CD4-positive, alpha-beta T cell (primary cell): ENCODE measurements at regions not wholly inside any gene's neighbourhood (a gene's known extent, or its start where the extent isn't known, plus 50 kb on each side); places are given as distances from the start of the nearest gene placed in this dataset.

Experiments
- ATAC-seq: fragments of 200-7000 bp; cut with Tn5 transposase; one replicate; pipeline ENCODE4 v1.10.0; 2022; ENCODE audit warnings: mild to moderate bottlenecking; ENCODE audit not compliant: poor library complexity
- CTCF ChIA-PET: fragments of 350-600 bp; sonication (Branson Sonifier 250); formaldehyde crosslinking; loops from one replicate; lab custom pipeline; 2021; ENCODE audit warnings: antibody characterized with exemption, inconsistent platforms; lab: Charles Lee
- POLR2A ChIA-PET: fragments of 350-600 bp; sonication (Branson Sonifier 250); formaldehyde crosslinking; loops from one replicate; lab custom pipeline; 2021; ENCODE audit warnings: antibody characterized with exemption, inconsistent platforms; lab: Charles Lee
- DNase-seq, 14 experiments: peaks; one replicate each; pipeline ENCODE4 v3.0.0-alpha.2; 2013 to 2020; ENCODE audit warnings: mixed read lengths in 2 of 14
- H3K27ac ChIP-seq, 2 donors: one replicate each; pipeline versions ENCODE4 v1.5.1 to v1.7.0; 2013; ENCODE audit warnings: low read length in 2 of 2, low read depth in 1 of 2, mild to moderate bottlenecking in 1 of 2
- H3K27me3 ChIP-seq, 2 experiments: 1 replicate in 1 of 2; 2 replicates in 1 of 2; pipeline versions ENCODE4 v1.6.1 to v1.7.0; 2013; ENCODE audit warnings: low read length in 2 of 2, control low read depth in 1 of 2, mild to moderate bottlenecking in 1 of 2, moderate library complexity in 1 of 2; ENCODE audit not compliant: insufficient read depth in 2 of 2, control insufficient read depth in 1 of 2
- H3K36me3 ChIP-seq: one replicate; pipeline ENCODE4 v1.6.1; 2013; ENCODE audit warnings: low read length, control low read depth; ENCODE audit not compliant: insufficient read depth
- H3K4me1 ChIP-seq: one replicate; pipeline ENCODE4 v1.6.1; 2013; ENCODE audit warnings: low read length, control low read depth; ENCODE audit not compliant: insufficient read depth
- H3K4me3 ChIP-seq: one replicate; pipeline ENCODE4 v1.5.1; 2013; ENCODE audit warnings: mild to moderate bottlenecking, low read length, moderate library complexity
- H3K9me3 ChIP-seq, 2 experiments: 1 replicate in 1 of 2; 2 replicates in 1 of 2; pipeline versions ENCODE4 v1.6.1 to v1.7.0; 2013; ENCODE audit warnings: low read length in 2 of 2, mild to moderate bottlenecking in 2 of 2, control low read depth in 1 of 2, moderate library complexity in 1 of 2; ENCODE audit not compliant: control insufficient read depth in 1 of 2, insufficient read depth in 1 of 2
- H3K27ac Mint-ChIP-seq: one replicate; pipeline ENCODE4 v1.8.0; 2020; ENCODE audit warnings: mixed read lengths
- H3K27me3 Mint-ChIP-seq: one replicate; pipeline ENCODE4 v1.8.0; 2021; ENCODE audit warnings: mixed read lengths
- H3K36me3 Mint-ChIP-seq: one replicate; pipeline ENCODE4 v1.8.0; 2021; ENCODE audit warnings: low read depth, mixed read lengths
- H3K4me1 Mint-ChIP-seq: one replicate; pipeline ENCODE4 v1.8.0; 2021; ENCODE audit warnings: low read depth, mixed read lengths
- H3K4me3 Mint-ChIP-seq: one replicate; pipeline ENCODE4 v1.8.0; 2020; ENCODE audit warnings: mild to moderate bottlenecking, mixed read lengths
- H3K9me3 Mint-ChIP-seq: one replicate; pipeline ENCODE4 v1.8.0; 2020; ENCODE audit warnings: mixed read lengths
- intact Hi-C, 2 experiments: fragments of 100-400 bp; cut with DNase I in 1 of 2; cut with micrococcal nuclease in 1 of 2; formaldehyde crosslinking; loops; one replicate each; pipeline versions ENCODE4 v1.15.1 to v1.9.0; 2023 to 2025; cut with DNase I, micrococcal nuclease
- TF ChIP-seq, protein P1 (sequence below): fragments of 200-600 bp; IDR thresholded peaks from one replicate; pipeline ENCODE4 v1.8.0; 2022; ENCODE audit warnings: antibody characterized with exemption, mild to moderate bottlenecking

DNA sequence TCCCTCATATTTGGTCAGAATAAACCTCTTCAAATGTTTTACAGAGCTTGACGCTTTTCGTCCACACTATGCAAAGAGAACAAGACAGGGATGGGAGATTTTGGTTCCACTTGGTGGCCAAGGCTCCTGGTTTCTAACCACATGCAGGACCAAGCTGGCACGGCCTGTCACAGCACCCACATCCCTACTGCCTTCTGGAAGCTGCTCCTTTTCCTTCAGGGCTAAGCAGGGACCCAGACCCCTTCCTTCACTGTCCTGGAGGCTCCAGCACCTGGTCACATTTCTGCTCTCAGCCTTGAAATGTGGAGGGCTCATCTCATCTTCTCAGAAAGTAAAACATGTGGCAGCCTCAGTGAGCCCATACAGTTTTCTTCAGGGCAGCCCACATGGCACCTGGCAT, 50.4 kb upstream of the ARHGEF7 start:
- no peak overlapping the region for H3K27ac ChIP-seq
- no peaks in the 10 kb centered on the region for H3K9me3 ChIP-seq
- ChIA-PET POLR2A (no interaction called here), CTCF (no interaction called here)
- no peaks in the 10 kb centered on the region for H3K36me3 ChIP-seq
- ATAC-seq (no peak), DNase-seq (no peak)
- TF ChIP-seq, protein P1, sequence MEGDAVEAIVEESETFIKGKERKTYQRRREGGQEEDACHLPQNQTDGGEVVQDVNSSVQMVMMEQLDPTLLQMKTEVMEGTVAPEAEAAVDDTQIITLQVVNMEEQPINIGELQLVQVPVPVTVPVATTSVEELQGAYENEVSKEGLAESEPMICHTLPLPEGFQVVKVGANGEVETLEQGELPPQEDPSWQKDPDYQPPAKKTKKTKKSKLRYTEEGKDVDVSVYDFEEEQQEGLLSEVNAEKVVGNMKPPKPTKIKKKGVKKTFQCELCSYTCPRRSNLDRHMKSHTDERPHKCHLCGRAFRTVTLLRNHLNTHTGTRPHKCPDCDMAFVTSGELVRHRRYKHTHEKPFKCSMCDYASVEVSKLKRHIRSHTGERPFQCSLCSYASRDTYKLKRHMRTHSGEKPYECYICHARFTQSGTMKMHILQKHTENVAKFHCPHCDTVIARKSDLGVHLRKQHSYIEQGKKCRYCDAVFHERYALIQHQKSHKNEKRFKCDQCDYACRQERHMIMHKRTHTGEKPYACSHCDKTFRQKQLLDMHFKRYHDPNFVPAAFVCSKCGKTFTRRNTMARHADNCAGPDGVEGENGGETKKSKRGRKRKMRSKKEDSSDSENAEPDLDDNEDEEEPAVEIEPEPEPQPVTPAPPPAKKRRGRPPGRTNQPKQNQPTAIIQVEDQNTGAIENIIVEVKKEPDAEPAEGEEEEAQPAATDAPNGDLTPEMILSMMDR = no peak
- H3K4me1 Mint-ChIP-seq = peaks cover 9% of the 10 kb centered on the region
- no peaks in the 10 kb centered on the region for H3K9me3 Mint-ChIP-seq
- H3K27me3 ChIP-seq = peaks cover 24 to 33% of the 10 kb centered on the region in 2 experiments
- no peak overlapping the region for H3K4me3 Mint-ChIP-seq
- H3K27me3 Mint-ChIP-seq = peaks cover 74% of the 10 kb centered on the region
- no peak overlapping the region for H3K4me3 ChIP-seq
- peaks cover 13% of the 10 kb centered on the region for H3K4me1 ChIP-seq
- H3K36me3 Mint-ChIP-seq = no peaks in the 10 kb centered on the region
- intact Hi-C loops = loop anchor here in 1 of 2 experiments (5.0 to 10.0 kb wide), 3 partner anchors 48 to 1540 kb away; no protein-coding TSS in a partner anchor
- H3K27ac Mint-ChIP-seq = no peak overlapping the region

DNA sequence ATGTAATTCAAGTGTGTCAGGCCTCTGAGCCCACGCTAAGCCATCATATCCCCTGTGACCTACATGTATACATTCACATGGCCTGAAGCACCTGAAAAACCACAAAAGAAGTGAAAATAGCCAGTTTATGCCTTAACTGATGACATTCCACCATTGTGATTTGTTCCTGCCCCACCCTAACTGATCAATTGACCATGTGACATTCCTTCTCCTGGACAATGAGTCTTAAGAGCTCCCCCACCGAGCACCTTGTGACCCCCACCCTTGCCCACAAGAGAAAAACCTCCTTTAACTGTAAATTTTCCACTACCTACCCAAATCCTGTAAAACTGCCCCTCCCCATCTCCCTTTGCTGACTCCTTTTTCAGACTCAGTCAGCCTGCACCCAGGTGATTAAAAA, 52.1 kb upstream of the ARHGEF7 start:
- H3K27ac Mint-ChIP-seq = no peak overlapping the region
- ChIA-PET POLR2A (no interaction called here), CTCF (no interaction called here)
- intact Hi-C loops = loop anchor here in 1 of 2 experiments (10.0 kb wide), 1 partner anchor 1542 kb away; no protein-coding TSS in a partner anchor
- Histone ChIP-seq H3K27me3 (peaks cover 24 to 29% of the 10 kb centered on the region in 2 experiments), H3K36me3 (no peaks in the 10 kb centered on the region), H3K4me3 (no peak overlapping the region), H3K4me1 (peaks cover 13% of the 10 kb centered on the region), H3K27ac (no peak overlapping the region), H3K9me3 (peaks cover 0 to 5% of the 10 kb centered on the region in 2 experiments)
- ATAC-seq = no peak
- no peaks in the 10 kb centered on the region for H3K9me3 Mint-ChIP-seq
- H3K36me3 Mint-ChIP-seq = no peaks in the 10 kb centered on the region
- TF ChIP-seq, protein P1 = no peak
- peaks cover 9% of the 10 kb centered on the region for H3K4me1 Mint-ChIP-seq
- H3K27me3 Mint-ChIP-seq = peaks cover 75% of the 10 kb centered on the region
- no peak overlapping the region for H3K4me3 Mint-ChIP-seq
- no peak for DNase-seq

DNA sequence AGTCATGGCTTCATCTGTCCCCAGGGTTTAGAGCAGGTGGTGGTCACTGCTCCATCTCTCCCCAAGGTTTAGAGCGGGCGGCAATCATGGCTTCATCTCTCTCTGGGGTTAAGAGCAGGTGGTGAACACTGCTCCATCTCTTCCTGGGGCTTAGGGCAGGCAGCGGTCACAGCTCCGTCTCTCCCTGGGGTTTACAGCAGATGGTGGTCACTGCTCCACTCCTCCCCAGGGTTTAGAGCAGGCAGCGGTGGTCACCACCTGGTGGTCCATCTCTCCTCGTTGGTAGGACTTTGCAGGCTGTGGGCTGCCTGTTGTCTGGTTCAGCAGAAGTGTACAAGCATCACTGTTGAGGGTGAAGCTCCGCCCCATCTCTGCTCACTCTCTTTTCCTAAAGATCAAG, 52.8 kb upstream of the ARHGEF7 start:
- peaks cover 0 to 5% of the 10 kb centered on the region in 2 experiments for H3K9me3 ChIP-seq
- H3K27me3 ChIP-seq = peaks cover 24 to 26% of the 10 kb centered on the region in 2 experiments
- ATAC-seq (no peak), DNase-seq (no peak)
- H3K4me1 Mint-ChIP-seq = peaks cover 4% of the 10 kb centered on the region
- no peaks in the 10 kb centered on the region for H3K36me3 ChIP-seq
- TF ChIP-seq, protein P1 = no peak
- POLR2A ChIA-PET = no interaction called here
- H3K27ac ChIP-seq = no peak overlapping the region
- H3K36me3 Mint-ChIP-seq = no peaks in the 10 kb centered on the region
- H3K4me3 ChIP-seq = no peak overlapping the region
- H3K4me1 ChIP-seq = peaks cover 7% of the 10 kb centered on the region
- H3K27ac Mint-ChIP-seq = no peak overlapping the region
- intact Hi-C loops = loop anchor here in 1 of 2 experiments (10.0 kb wide), 1 partner anchor 1542 kb away; no protein-coding TSS in a partner anchor
- H3K27me3 Mint-ChIP-seq = peaks cover 76% of the 10 kb centered on the region
- CTCF ChIA-PET = no interaction called here
- no peak overlapping the region for H3K4me3 Mint-ChIP-seq
- H3K9me3 Mint-ChIP-seq = no peaks in the 10 kb centered on the region
